SH-SY5Y (cell line): ENCODE measurements at regions not wholly inside any gene's neighbourhood (a gene's known extent, or its start where the extent isn't known, plus 50 kb on each side); places are given as distances from the start of the nearest gene placed in this dataset.

Experiments
- GATA2 ChIP-seq: IDR thresholded peaks from 2 replicates; pipeline ENCODE4 v1.6.1; 2011; ENCODE audit warnings: mild to moderate bottlenecking, low read depth, low read length
- GATA3 ChIP-seq: IDR thresholded peaks from 2 replicates; pipeline ENCODE4 v1.6.1; 2011; ENCODE audit warnings: low read depth, mild to moderate bottlenecking, low read length, moderate library complexity

GRCh38 chr12:103140286-103140685 lies 182.8 kb downstream of the ASCL1 start:
- TF ChIP-seq GATA2, result no peak
- TF ChIP-seq GATA3, result no peak

- no peak for TF ChIP-seq GATA3
Observed at GRCh38 chr12:103144278-103144677, 186.8 kb downstream of the ASCL1 start.

- TF ChIP-seq GATA2 (no peak), GATA3 (no peak)
Observed at GRCh38 chr12:103160622-103161021, 203.1 kb downstream of the ASCL1 start.

GRCh38 chr12:103161582-103162362 lies 204.3 kb downstream of the ASCL1 start:
- TF ChIP-seq GATA2, result no peak
- no peak for TF ChIP-seq GATA3

GRCh38 chr12:103166949-103167348 lies 209.5 kb downstream of the ASCL1 start:
- TF ChIP-seq GATA2 (no peak), GATA3 (no peak)

GRCh38 chr12:103172447-103173112 lies 215.1 kb downstream of the ASCL1 start:
- TF ChIP-seq GATA2 (no peak), GATA3 (no peak)

- TF ChIP-seq GATA2, result no peak
- no peak for TF ChIP-seq GATA3
Observed at GRCh38 chr12:103175625-103176024, 218.2 kb downstream of the ASCL1 start.

- TF ChIP-seq GATA2 (no peak), GATA3 (no peak)
Observed at GRCh38 chr12:103177639-103178255, 220.3 kb downstream of the ASCL1 start.

GRCh38 chr12:103178366-103179080 lies 221.0 kb downstream of the ASCL1 start:
- TF ChIP-seq GATA3 (no peak), GATA2 (no peak)

- no peak for TF ChIP-seq GATA2
- TF ChIP-seq GATA3, result no peak
Observed at GRCh38 chr12:103181366-103182152, 224.1 kb downstream of the ASCL1 start.

- TF ChIP-seq GATA2 (no peak), GATA3 (no peak)
Observed at GRCh38 chr12:103182299-103182698, 224.8 kb downstream of the ASCL1 start.

GRCh38 chr12:103196467-103196866 lies 239.0 kb downstream of the ASCL1 start:
- TF ChIP-seq GATA3 (no peak), GATA2 (no peak)

GRCh38 chr12:103197725-103198388 lies 240.4 kb downstream of the ASCL1 start:
- TF ChIP-seq GATA2, result no peak
- TF ChIP-seq GATA3, result no peak
